ENCODE measurements at regions not wholly inside any gene's neighbourhood (a gene's known extent, or its start where the extent isn't known, plus 50 kb on each side); places are given as distances from the start of the nearest gene placed in this dataset.

GRCh38 chr1:239436286-239436685 lies 49.9 kb downstream of the CHRM3 start:
- DNase-seq = no peak

GRCh38 chr1:239437822-239438221 lies 51.5 kb downstream of the CHRM3 start:
- DNase-seq = no peak

- DNase-seq = no peak
These were observed 52.5 kb downstream of the CHRM3 start for GRCh38 chr1:239438891-239439290.

DNA sequence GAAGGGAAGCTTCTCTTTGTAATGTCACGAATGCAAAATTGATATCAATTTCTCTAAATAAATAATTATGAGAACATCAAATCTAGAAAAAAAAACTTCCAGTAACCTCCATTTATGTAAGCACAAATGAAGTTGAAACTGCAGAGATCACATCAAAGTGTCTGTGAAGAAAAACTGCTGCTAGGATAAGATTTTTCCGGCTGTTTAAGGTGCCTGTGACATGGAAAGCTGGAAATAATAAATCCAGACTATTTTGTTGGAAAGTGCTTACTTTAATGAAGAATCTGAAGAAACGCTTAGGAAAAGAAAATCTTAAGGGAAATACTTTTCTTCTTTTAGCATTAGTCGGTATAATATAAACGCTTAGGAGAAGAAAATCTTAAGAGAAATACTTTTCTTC lies 57.0 kb downstream of the CHRM3 start:
- no peak for DNase-seq

- no peak for DNase-seq
These were observed 60.2 kb downstream of the CHRM3 start for GRCh38 chr1:239446611-239447010.

GRCh38 chr1:239448911-239449310 lies 62.5 kb downstream of the CHRM3 start:
- DNase-seq = no peak

GRCh38 chr1:239455743-239456142 lies 69.4 kb downstream of the CHRM3 start:
- DNase-seq = no peak

DNA sequence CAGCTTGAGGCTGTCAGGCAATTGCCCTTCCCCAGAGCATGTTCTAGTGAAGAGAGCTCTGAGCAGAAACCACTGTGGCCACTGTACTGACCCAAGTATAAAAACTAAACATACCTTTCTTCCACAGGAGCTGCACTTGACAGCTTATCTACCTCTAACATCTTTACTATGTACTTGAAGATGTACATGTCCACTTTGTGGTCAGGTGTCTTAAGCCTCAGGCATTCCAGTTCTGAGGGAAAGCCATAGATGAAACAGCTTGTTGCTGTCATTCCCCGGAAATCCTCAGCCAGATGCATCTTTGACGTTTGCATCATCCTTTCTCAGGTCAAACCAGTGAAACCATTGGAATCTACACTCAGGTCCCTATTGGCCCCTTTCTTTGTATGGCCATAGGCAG lies 70.4 kb downstream of the CHRM3 start:
- no peak for DNase-seq

GRCh38 chr1:239457491-239458143 lies 71.2 kb downstream of the CHRM3 start:
- no peak for DNase-seq

- DNase-seq = no peak
These were observed 71.8 kb downstream of the CHRM3 start for GRCh38 chr1:239458144-239458500.

DNA sequence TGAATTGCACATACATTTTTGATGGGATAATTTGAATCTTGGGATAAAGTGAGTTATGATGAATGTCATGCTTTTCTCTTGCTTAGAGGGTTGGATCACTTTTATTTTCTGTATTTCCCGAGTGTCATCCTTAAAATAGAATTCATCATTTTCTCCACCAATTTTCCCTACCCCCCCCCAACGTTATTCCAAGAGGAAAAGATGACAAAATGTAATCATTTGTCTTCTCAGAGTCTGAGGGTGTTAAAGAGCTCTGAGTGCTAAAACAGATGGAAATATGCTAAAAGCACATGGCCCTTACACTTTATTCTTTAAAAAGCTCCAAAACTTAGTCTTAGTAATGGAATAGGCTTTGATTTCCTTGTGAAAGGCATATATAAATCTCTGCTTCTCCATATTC lies 81.4 kb downstream of the CHRM3 start:
- DNase-seq = no peak

- DNase-seq = no peak
These were observed 91.7 kb downstream of the CHRM3 start for GRCh38 chr1:239478069-239478468.

GRCh38 chr1:239483391-239483790 lies 97.0 kb downstream of the CHRM3 start:
- no peak for DNase-seq

DNA sequence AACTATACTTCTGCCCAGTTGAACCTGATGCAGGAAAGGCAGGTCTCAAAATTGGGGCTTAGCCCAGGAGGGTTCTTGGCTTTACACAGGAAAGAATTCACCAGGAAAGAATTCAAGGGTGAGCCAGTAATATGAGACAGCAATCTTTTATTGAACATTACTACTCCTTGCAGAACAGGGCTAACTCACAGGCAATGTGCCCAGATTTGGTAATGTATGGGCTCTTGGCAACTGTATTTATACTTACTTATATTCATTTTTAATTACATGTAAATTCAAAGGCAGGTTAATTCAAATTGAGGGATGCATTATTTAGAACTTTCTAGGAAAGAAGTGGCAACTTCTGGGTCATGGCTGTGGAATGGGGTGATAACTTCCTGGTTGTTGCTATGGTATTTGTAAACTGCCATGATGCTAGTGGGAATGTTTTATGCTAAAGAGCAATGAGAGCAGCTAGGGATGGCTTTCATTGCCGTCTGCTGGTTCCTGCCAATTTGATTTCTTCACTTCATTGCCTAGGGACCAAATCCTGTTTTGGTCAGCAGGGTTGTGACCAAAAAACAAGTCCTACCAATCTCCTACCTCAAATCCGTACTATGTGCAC lies 107.5 kb downstream of the CHRM3 start:
- DNase-seq = no peak

DNA sequence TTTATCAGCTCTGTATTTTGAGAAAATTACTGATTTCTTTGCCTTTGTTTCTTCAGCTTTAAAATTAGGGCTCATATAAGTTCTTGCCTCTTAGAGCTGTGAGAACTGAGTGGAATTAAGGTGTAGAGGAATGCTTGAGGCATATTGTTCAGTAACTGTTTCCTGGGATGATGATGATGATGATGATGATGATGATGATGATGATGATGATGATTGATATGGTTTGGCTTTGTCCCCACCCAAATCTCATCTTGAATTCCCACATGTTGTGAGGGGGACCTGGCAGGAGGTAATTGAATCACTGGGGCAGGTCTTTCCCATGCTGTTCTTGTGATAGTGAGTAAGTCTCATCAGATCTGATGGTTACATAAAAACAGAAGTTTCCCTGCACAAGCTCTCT lies 118.7 kb downstream of the CHRM3 start:
- DNase-seq = no peak

DNA sequence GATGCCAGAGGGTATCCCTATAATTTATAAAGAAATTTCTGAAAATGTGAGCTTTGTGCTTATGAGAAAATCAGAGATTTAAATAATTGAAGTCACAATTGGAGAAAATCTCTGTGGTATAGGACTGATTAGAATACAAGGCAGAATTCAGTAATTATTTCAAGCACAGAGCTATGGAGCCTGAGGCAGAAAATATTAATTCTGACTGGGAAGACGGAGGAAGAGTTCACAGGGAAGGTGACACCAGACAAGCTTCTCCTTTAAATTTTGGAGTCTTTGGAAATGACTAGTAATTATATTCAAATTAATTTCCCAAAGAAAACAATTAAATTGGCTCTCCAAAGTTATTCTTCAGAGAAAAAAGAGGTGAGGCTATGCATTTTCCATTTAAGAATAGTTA lies 121.5 kb downstream of the CHRM3 start:
- no peak for DNase-seq

DNA sequence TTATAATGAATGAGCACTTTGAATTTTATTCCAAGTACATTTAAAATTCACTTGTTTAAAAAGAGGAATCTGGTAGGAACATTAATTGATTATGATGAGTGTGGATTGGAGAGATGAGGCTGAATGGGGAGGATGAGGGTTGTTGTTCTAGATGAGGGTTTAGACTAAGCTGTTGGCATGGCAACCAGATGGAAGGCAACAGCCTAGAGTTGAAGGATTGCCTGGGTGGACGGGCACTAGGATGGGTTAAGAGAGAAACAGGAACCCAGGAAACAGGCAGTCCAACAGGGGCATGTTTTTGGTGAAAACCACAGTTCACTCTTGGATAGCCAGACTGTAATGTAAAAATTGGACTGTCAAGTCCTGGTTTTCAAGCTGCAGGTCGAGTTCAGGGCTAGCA lies 125.5 kb downstream of the CHRM3 start:
- DNase-seq = no peak

DNA sequence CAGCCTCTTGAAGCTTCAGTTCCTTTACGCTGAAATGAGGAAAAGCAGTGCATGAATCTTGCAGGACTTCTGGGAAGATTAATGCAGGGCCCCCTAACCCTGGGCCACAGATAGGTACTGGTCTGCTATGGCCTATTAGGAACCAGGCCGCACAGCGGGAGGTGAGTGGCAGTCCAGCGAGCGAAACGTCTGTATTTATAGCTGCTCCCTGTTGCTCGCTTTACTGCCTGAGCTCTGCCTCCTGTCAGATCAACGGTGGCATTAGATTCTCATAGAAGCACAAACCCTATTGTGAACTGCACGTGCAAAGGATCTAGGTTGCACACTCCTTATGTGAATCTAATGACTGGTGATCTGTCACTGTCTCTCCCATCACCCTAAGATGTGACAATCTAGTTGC lies 130.2 kb downstream of the CHRM3 start:
- DNase-seq = no peak

GRCh38 chr1:239526391-239526790 lies 140.0 kb downstream of the CHRM3 start:
- DNase-seq = no peak

DNA sequence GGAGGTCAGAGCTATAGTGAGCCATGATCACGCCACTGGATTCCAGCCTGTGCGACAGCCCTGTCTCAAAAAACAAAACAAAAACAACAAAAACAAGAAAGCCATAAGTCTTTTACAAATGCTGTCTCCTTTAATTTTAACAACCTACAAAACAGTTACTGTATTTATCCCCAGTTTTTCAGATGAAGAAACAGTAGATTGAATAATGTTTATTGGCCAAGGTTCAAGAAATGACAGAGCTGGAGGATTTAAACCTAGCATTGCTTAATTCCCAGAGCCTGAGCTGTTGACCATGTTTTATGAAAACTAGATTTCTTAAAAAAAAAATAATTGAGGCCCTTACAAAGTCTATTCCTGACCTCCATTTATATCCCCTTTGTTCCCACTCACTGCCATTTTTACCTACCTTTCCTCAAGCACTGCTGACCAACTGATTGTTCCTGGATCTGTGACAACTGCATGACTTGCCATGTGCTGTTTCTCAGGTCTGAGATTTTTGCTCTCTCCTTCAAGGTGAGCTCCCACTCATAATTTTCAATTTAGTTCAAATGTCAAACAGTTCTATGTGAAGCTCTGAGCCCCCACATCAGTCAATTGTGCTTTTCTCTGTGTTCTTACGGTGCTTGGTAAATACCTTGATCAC lies 140.8 kb downstream of the CHRM3 start:
- DNase-seq = no peak

DNA sequence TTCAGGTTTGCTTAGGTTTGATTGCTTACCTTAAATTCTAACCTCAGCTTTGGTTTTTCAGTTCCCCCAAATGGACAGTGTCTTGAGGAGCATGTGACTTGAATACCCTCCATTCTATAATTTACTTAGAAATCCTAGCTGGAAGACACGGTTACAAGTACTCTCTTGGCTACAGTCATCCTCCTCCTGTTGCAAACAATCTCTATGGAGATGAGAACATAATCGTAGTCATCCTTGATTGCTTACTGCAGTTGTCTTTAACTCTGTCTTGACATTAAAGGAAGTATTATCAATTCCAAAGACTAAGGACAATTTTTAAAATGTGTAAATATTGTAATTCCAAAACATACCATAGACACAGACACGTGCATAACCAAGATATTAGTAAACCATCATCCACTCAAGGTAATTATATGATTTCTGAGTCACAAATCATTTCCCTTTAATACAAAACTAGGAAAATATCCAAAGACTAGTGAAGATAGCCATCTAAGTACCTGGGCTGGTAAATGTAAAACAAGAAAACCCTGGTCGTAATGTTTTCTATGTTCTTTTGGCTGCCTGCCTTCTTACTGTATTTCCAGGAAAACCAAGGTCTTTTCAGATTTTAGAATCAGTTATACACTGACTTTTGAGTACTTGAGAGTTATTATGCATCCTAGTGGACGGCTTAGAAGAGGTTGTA lies 149.9 kb downstream of the CHRM3 start:
- no peak for DNase-seq

DNA sequence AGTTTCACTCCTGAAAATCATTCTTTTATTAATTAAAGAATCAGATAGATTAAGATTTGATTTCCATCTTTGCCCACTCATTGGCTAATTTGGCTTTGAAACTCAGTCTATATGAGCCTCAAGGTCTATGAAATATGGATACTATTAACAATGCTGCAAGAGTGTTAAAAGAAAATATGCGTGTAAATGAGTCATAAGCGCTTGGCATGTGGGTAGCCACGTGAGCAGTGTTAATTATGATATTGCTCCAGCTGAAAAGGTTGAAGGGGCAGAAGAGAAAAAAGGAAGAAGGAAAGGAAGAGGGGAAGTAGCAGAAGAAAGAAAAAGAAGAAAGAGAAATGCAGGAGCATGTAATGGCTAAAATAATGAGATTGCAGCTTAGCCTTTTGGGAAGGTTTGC lies 151.4 kb downstream of the CHRM3 start:
- no peak for DNase-seq

GRCh38 chr1:239538239-239538988 lies 152.0 kb downstream of the CHRM3 start:
- DNase-seq = no peak
